ENCODE measurements at regions not wholly inside any gene's neighbourhood (a gene's known extent, or its start where the extent isn't known, plus 50 kb on each side); places are given as distances from the start of the nearest gene placed in this dataset.

GRCh38 chr3:116920826-116921610, 211.4 kb downstream of the TUSC7 start:
- DNase-seq (ENCODE audit: extremely low spot score in 2 of 2), result no peak
- H3K4me1 ChIP-seq, result no peaks in the 10 kb centered on the region

GRCh38 chr3:116927918-116928317, 218.3 kb downstream of the TUSC7 start:
- intact Hi-C loops (cut with DNase I), result no loop called here

More at GRCh38 chr3:116920826-116921610, 211.4 kb downstream of the TUSC7 start:
- no peaks in the 10 kb centered on the region for H3K36me3 ChIP-seq
- H3K9me3 ChIP-seq, result no peaks in the 10 kb centered on the region
- intact Hi-C loops (cut with DNase I), result no loop called here
- no peak overlapping the region for H3K27ac ChIP-seq
- no peak for TF ChIP-seq CTCF (IDR thresholded peaks at IDR 0.05)
- no peak for TF ChIP-seq POLR2A (IDR thresholded peaks at IDR 0.05)
- TF ChIP-seq POLR2AphosphoS5 (IDR thresholded peaks at IDR 0.05; ENCODE audit: insufficient read depth in 1 of 2, low read depth in 1 of 2), result no peak
- no peaks in the 10 kb centered on the region for H3K27me3 ChIP-seq
- no peak overlapping the region for H3K4me3 ChIP-seq

GRCh38 chr3:116929505-116930222, 220.1 kb downstream of the TUSC7 start:
- TF ChIP-seq POLR2A (IDR thresholded peaks at IDR 0.05) (no peak), POLR2AphosphoS5 (IDR thresholded peaks at IDR 0.05; ENCODE audit: insufficient read depth in 1 of 2, low read depth in 1 of 2) (no peak)

More at GRCh38 chr3:116927918-116928317, 218.3 kb downstream of the TUSC7 start:
- TF ChIP-seq POLR2A (IDR thresholded peaks at IDR 0.05) (no peak), CTCF (IDR thresholded peaks at IDR 0.05) (no peak), POLR2AphosphoS5 (IDR thresholded peaks at IDR 0.05; ENCODE audit: insufficient read depth in 1 of 2, low read depth in 1 of 2) (no peak)
- H3K36me3 ChIP-seq, result no peaks in the 10 kb centered on the region
- no peak for DNase-seq (ENCODE audit: extremely low spot score in 2 of 2)
- no peaks in the 10 kb centered on the region for H3K9me3 ChIP-seq
- no peak overlapping the region for H3K4me3 ChIP-seq
- no peaks in the 10 kb centered on the region for H3K27me3 ChIP-seq
- H3K27ac ChIP-seq, result no peak overlapping the region
- H3K4me1 ChIP-seq, result no peaks in the 10 kb centered on the region

GRCh38 chr3:116930786-116931185, 221.2 kb downstream of the TUSC7 start:
- Histone ChIP-seq H3K36me3 (no peaks in the 10 kb centered on the region), H3K4me1 (no peaks in the 10 kb centered on the region), H3K27me3 (no peaks in the 10 kb centered on the region), H3K9me3 (no peaks in the 10 kb centered on the region), H3K27ac (no peak overlapping the region), H3K4me3 (no peak overlapping the region)
- TF ChIP-seq CTCF (IDR thresholded peaks at IDR 0.05) (no peak), POLR2A (IDR thresholded peaks at IDR 0.05) (no peak), POLR2AphosphoS5 (IDR thresholded peaks at IDR 0.05; ENCODE audit: insufficient read depth in 1 of 2, low read depth in 1 of 2) (no peak)
- no peak for DNase-seq (ENCODE audit: extremely low spot score in 2 of 2)
- intact Hi-C loops (cut with DNase I), result no loop called here

More at GRCh38 chr3:116929505-116930222, 220.1 kb downstream of the TUSC7 start:
- Histone ChIP-seq H3K4me3 (no peak overlapping the region), H3K36me3 (no peaks in the 10 kb centered on the region), H3K4me1 (no peaks in the 10 kb centered on the region), H3K9me3 (no peaks in the 10 kb centered on the region), H3K27ac (no peak overlapping the region), H3K27me3 (no peaks in the 10 kb centered on the region)
- DNase-seq (ENCODE audit: extremely low spot score in 2 of 2), result no peak
- intact Hi-C loops (cut with DNase I), result no loop called here

GRCh38 chr3:116939091-116939490, 229.5 kb downstream of the TUSC7 start:
- Histone ChIP-seq H3K4me1 (no peaks in the 10 kb centered on the region), H3K9me3 (no peaks in the 10 kb centered on the region), H3K4me3 (no peak overlapping the region), H3K36me3 (no peaks in the 10 kb centered on the region), H3K27ac (no peak overlapping the region), H3K27me3 (no peaks in the 10 kb centered on the region)
- DNase-seq (ENCODE audit: extremely low spot score in 2 of 2), result no peak
- no peak for TF ChIP-seq CTCF (IDR thresholded peaks at IDR 0.05)
- intact Hi-C loops (cut with DNase I), result no loop called here
